ENCODE measurements at regions not wholly inside any gene's neighbourhood (a gene's known extent, or its start where the extent isn't known, plus 50 kb on each side); places are given as distances from the start of the nearest gene placed in this dataset.

DNA sequence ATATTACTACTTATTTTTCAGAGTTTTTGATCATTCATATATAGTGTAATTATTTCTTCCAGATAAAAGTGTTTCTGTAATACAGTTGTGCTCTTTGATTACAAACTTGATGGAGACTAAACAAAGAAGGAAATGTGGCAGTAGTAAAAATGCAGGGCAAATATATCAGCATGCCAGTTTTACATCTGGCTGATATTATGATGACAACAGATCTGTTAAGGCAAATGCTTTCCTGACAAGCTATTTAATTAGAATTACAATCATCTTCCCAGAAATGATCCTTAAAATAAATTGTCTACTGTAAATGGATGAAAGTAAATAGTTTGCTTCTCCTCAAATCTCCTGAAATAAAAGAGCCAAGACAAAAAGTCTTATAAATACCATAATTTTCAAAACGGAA, 1659.8 kb downstream of the BRINP3 start:
- TF ChIP-seq CTCF (IDR thresholded peaks at IDR 0.05; ENCODE audit: borderline replicate concordance, extremely low read depth, low read length, poor library complexity, severe bottlenecking) (no peak), EZH2 (IDR thresholded peaks at IDR 0.05; ENCODE audit: borderline replicate concordance, low read depth, low read length, severe bottlenecking) (no peak)
